ENCODE measurements at regions not wholly inside any gene's neighbourhood (a gene's known extent, or its start where the extent isn't known, plus 50 kb on each side); places are given as distances from the start of the nearest gene placed in this dataset.

- TF ChIP-seq POLR2AphosphoS5 (IDR thresholded peaks at IDR 0.05; ENCODE audit: borderline replicate concordance, low read depth, low read length) (no peak), EZH2 (IDR thresholded peaks at IDR 0.05) (no peak), FOXP2 (optimal IDR thresholded peaks at IDR 0.05; ENCODE audit: control extremely low read depth, extremely low read length, insufficient read depth) (no peak)
Observed at GRCh38 chr7:28243861-28244260, 63.3 kb upstream of the JAZF1 start.

Measured in SK-N-MC (cell line).